Liver (tissue), 8 donors: ENCODE measurements at regions not wholly inside any gene's neighbourhood (a gene's known extent, or its start where the extent isn't known, plus 50 kb on each side); places are given as distances from the start of the nearest gene placed in this dataset.

Source experiments
- DNase-seq: peaks from one replicate; pipeline ENCODE4 v3.0.0-alpha.2; 2017; ENCODE audit warnings: low spot score
- H3K27ac ChIP-seq, 2 donors: one replicate each; pipeline ENCODE4 v1.7.0; 2013; ENCODE audit warnings: inconsistent platforms in 2 of 2, low read length in 2 of 2, control low read depth in 1 of 2, low read depth in 1 of 2, mild to moderate bottlenecking in 1 of 2
- H3K27me3 ChIP-seq, 4 donors: one replicate each; pipeline versions ENCODE4 v1.6.1 to v1.7.0; 2013; ENCODE audit warnings: low read length in 3 of 4, inconsistent platforms in 1 of 4, mild to moderate bottlenecking in 1 of 4, moderate library complexity in 1 of 4; ENCODE audit not compliant: control insufficient read depth in 4 of 4, insufficient read depth in 4 of 4
- H3K36me3 ChIP-seq, 4 donors: one replicate each; pipeline versions ENCODE4 v1.6.1 to v1.7.0; 2013; ENCODE audit warnings: low read length in 3 of 4, mild to moderate bottlenecking in 3 of 4, low read depth in 1 of 4, moderate library complexity in 1 of 4; ENCODE audit not compliant: control insufficient read depth in 4 of 4, insufficient read depth in 3 of 4
- H3K4me1 ChIP-seq, 4 donors: one replicate each; pipeline versions ENCODE4 v1.6.1 to v1.7.0; 2013; ENCODE audit warnings: low read length in 3 of 4, mild to moderate bottlenecking in 3 of 4, moderate library complexity in 1 of 4; ENCODE audit not compliant: control insufficient read depth in 4 of 4, insufficient read depth in 4 of 4
- H3K4me3 ChIP-seq, 3 donors: one replicate each; pipeline versions ENCODE4 v1.6.1 to v1.7.0; 2013; ENCODE audit warnings: low read length in 3 of 3, control low read depth in 1 of 3, low read depth in 1 of 3, mild to moderate bottlenecking in 1 of 3
- H3K9ac ChIP-seq, 2 donors: one replicate each; pipeline ENCODE4 v1.7.0; 2013; ENCODE audit warnings: low read length in 2 of 2, mild to moderate bottlenecking in 2 of 2, moderate library complexity in 2 of 2, control low read depth in 1 of 2, low read depth in 1 of 2
- H3K9me3 ChIP-seq, 4 donors: one replicate each; pipeline versions ENCODE4 v1.6.1 to v1.7.0; 2013; ENCODE audit warnings: low read length in 3 of 4; ENCODE audit not compliant: control insufficient read depth in 4 of 4
- EGR1 ChIP-seq, 2 donors: IDR thresholded peaks; 2 replicates each; pipeline ENCODE4 v1.6.1; 2016 to 2018; ENCODE audit warnings: antibody characterized with exemption in 2 of 2, low read depth in 2 of 2
- FOXA1 ChIP-seq: IDR thresholded peaks from 2 replicates; pipeline ENCODE4 v1.6.1; 2016; ENCODE audit warnings: antibody characterized with exemption
- FOXA2 ChIP-seq: IDR thresholded peaks from 2 replicates; pipeline ENCODE4 v1.6.1; 2016; ENCODE audit warnings: antibody characterized with exemption
- GABPA ChIP-seq, 2 donors: IDR thresholded peaks in 1 of 2; conservative IDR thresholded peaks in 1 of 2; 2 replicates each; pipeline ENCODE4 v1.6.1; 2016; ENCODE audit warnings: antibody characterized with exemption in 2 of 2, mild to moderate bottlenecking in 1 of 2, moderate library complexity in 1 of 2
- HNF4A ChIP-seq, 2 donors: conservative IDR thresholded peaks; 2 replicates each; pipeline ENCODE4 v1.6.1; 2016; ENCODE audit warnings: antibody characterized with exemption in 2 of 2, mild to moderate bottlenecking in 2 of 2
- HNF4G ChIP-seq: IDR thresholded peaks from 2 replicates; pipeline ENCODE4 v1.6.1; 2016; ENCODE audit warnings: antibody characterized with exemption
- JUND ChIP-seq, 2 donors: IDR thresholded peaks; 2 replicates each; pipeline ENCODE4 v1.6.1; 2016; ENCODE audit warnings: antibody characterized with exemption in 2 of 2
- NR2F2 ChIP-seq: IDR thresholded peaks from 2 replicates; pipeline ENCODE4 v1.6.1; 2016; ENCODE audit warnings: antibody characterized with exemption
- RAD21 ChIP-seq, 2 donors: IDR thresholded peaks; 2 replicates each; pipeline ENCODE4 v1.6.1; 2016; ENCODE audit warnings: antibody characterized with exemption in 2 of 2, mild to moderate bottlenecking in 2 of 2
- REST ChIP-seq: IDR thresholded peaks from 2 replicates; pipeline ENCODE4 v1.6.1; 2016; ENCODE audit warnings: antibody characterized with exemption, mild to moderate bottlenecking
- RXRA ChIP-seq, 2 donors: IDR thresholded peaks; 2 replicates each; pipeline ENCODE4 v1.6.1; 2017 to 2018; ENCODE audit warnings: antibody characterized with exemption in 2 of 2, mild to moderate bottlenecking in 1 of 2
- SP1 ChIP-seq: IDR thresholded peaks from 2 replicates; pipeline ENCODE4 v1.6.1; 2018; ENCODE audit warnings: antibody characterized with exemption, mild to moderate bottlenecking
- TAF1 ChIP-seq: conservative IDR thresholded peaks from 2 replicates; pipeline ENCODE4 v1.6.1; 2016; ENCODE audit warnings: antibody characterized with exemption, mild to moderate bottlenecking
- YY1 ChIP-seq: IDR thresholded peaks from 2 replicates; pipeline ENCODE4 v1.6.1; 2016; ENCODE audit warnings: antibody characterized with exemption, mild to moderate bottlenecking
- WGBS: extraction: QIAGEN DNeasy Blood & Tissue Kit; methylation state at CpG from one replicate; pipeline ENCODE4 v1.1.7; 2013; 5-methylcytosine and 5-hydroxymethylcytosine counted together
- TF ChIP-seq, protein P1 (sequence below): fragments of 150-350 bp; IDR thresholded peaks from 2 replicates; pipeline ENCODE4 v1.5.1; 2017; ENCODE audit warnings: improper control_type of control experiment, low read depth, low read length; ENCODE audit not compliant: missing input control
- TF ChIP-seq, protein P2 (sequence below): IDR thresholded peaks from 2 replicates; pipeline ENCODE4 v1.6.1; 2016; ENCODE audit warnings: antibody characterized with exemption
- TF ChIP-seq, protein P3 (sequence below): IDR thresholded peaks from 2 replicates; pipeline ENCODE4 v1.6.1; 2016; ENCODE audit warnings: antibody characterized with exemption
- TF ChIP-seq, protein P4 (sequence below): IDR thresholded peaks from 2 replicates; pipeline ENCODE4 v1.6.1; 2016; ENCODE audit warnings: antibody characterized with exemption
- donor health status: healthy.
- donor health status: healthy.
- donor health status: healthy.
- donor health status: healthy.
- donor health status: healthy.

DNA sequence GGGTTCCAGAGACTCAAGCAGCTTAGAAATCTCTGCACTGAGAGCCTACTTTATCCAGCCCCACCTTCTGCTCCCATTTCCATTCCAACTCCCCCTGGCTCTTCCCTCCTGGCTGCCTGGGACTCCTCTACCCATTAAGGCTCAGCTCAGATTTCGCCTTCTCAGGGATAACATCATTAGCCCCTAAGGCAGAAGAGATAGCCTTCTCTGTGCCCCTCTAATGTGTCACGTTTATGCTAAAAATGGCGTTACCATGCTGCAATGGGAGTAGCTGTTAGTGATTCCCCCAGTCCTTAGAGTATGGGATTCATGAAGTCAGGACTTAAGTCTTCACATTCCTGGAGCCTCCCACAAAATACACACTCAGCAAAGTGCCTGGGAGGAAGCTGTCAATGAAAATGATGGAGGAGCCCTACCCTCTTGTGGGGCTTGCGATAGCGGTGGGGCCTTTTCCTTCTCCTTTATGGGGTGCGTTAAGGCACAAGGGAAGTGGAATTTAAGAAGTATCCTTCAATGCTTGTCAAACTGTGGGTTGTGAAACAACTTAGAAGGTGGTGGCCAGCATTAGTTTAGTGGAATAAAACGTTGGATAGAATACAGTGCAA is 144.7 kb upstream of the COPS8 start:
- Histone ChIP-seq H3K4me3 (no peak overlapping the region), H3K9me3 (no peaks in the 10 kb centered on the region), H3K27ac (no peak overlapping the region), H3K4me1 (no peaks in the 10 kb centered on the region), H3K9ac (no peak overlapping the region), H3K27me3 (no peaks in the 10 kb centered on the region), H3K36me3 (no peaks in the 10 kb centered on the region)
- WGBS, result 74% methylated on average over 7 of the region's 7 CpGs
- TF ChIP-seq NR2F2 (no peak), SP1 (no peak), REST (no peak), HNF4G (no peak), FOXA2 (no peak), RXRA (IDR thresholded peaks at IDR 0.05) (no peak), JUND (IDR thresholded peaks at IDR 0.05) (no peak), RAD21 (IDR thresholded peaks at IDR 0.05) (no peak), FOXA1 (no peak), HNF4A (conservative IDR thresholded peaks at IDR 0.05) (no peak), YY1 (no peak), TAF1 (no peak), EGR1 (IDR thresholded peaks at IDR 0.05; ENCODE audit: low read depth in 2 of 2) (no peak), GABPA (IDR thresholded peaks at IDR 0.05 in 1 of 2, conservative IDR thresholded peaks at IDR 0.05 in 1 of 2) (no peak)
- TF ChIP-seq, protein P1, sequence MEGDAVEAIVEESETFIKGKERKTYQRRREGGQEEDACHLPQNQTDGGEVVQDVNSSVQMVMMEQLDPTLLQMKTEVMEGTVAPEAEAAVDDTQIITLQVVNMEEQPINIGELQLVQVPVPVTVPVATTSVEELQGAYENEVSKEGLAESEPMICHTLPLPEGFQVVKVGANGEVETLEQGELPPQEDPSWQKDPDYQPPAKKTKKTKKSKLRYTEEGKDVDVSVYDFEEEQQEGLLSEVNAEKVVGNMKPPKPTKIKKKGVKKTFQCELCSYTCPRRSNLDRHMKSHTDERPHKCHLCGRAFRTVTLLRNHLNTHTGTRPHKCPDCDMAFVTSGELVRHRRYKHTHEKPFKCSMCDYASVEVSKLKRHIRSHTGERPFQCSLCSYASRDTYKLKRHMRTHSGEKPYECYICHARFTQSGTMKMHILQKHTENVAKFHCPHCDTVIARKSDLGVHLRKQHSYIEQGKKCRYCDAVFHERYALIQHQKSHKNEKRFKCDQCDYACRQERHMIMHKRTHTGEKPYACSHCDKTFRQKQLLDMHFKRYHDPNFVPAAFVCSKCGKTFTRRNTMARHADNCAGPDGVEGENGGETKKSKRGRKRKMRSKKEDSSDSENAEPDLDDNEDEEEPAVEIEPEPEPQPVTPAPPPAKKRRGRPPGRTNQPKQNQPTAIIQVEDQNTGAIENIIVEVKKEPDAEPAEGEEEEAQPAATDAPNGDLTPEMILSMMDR, result no peak
- TF ChIP-seq, protein P2, sequence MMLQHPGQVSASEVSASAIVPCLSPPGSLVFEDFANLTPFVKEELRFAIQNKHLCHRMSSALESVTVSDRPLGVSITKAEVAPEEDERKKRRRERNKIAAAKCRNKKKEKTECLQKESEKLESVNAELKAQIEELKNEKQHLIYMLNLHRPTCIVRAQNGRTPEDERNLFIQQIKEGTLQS, result no peak
- TF ChIP-seq, protein P3, sequence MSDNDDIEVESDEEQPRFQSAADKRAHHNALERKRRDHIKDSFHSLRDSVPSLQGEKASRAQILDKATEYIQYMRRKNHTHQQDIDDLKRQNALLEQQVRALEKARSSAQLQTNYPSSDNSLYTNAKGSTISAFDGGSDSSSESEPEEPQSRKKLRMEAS, result no peak
- TF ChIP-seq, protein P4, sequence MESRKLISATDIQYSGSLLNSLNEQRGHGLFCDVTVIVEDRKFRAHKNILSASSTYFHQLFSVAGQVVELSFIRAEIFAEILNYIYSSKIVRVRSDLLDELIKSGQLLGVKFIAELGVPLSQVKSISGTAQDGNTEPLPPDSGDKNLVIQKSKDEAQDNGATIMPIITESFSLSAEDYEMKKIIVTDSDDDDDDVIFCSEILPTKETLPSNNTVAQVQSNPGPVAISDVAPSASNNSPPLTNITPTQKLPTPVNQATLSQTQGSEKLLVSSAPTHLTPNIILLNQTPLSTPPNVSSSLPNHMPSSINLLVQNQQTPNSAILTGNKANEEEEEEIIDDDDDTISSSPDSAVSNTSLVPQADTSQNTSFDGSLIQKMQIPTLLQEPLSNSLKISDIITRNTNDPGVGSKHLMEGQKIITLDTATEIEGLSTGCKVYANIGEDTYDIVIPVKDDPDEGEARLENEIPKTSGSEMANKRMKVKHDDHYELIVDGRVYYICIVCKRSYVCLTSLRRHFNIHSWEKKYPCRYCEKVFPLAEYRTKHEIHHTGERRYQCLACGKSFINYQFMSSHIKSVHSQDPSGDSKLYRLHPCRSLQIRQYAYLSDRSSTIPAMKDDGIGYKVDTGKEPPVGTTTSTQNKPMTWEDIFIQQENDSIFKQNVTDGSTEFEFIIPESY, result no peak
- DNase-seq, result no peak
